Astrocyte of the cerebellum (primary cell): ENCODE measurements at regions not wholly inside any gene's neighbourhood (a gene's known extent, or its start where the extent isn't known, plus 50 kb on each side); places are given as distances from the start of the nearest gene placed in this dataset.
A peak's percentile ranks its signal among the peaks of the same experiment; 100 is the strongest.

Experiments used
- DNase-seq: peaks from one replicate; pipeline ENCODE4 v3.0.0-alpha.2; 2011; ENCODE audit warnings: low read depth
- H3K4me3 ChIP-seq: 2 replicates; pipeline ENCODE4 v1.5.1; 2011; ENCODE audit warnings: mild to moderate bottlenecking, low read depth, low read length, moderate library complexity
- CTCF ChIP-seq: IDR thresholded peaks from 2 replicates; pipeline ENCODE4 v1.5.1; 2012; ENCODE audit warnings: low read length, low read depth, moderate library complexity, mild to moderate bottlenecking; ENCODE audit errors: missing control alignments
- in situ Hi-C: cut with HindIII; loops from 2 replicates; pipeline ENCODE4 v1.10.0; 2017; ENCODE audit warnings: low sequenced_read_pairs

- TF ChIP-seq CTCF, result no peak
- in situ Hi-C loops, result no loop called here
- DNase-seq, result no peak
- H3K4me3 ChIP-seq, result no peak overlapping the region
Measured at GRCh38 chr16:48745541-48745940, 135.6 kb upstream of the N4BP1 start.

DNA sequence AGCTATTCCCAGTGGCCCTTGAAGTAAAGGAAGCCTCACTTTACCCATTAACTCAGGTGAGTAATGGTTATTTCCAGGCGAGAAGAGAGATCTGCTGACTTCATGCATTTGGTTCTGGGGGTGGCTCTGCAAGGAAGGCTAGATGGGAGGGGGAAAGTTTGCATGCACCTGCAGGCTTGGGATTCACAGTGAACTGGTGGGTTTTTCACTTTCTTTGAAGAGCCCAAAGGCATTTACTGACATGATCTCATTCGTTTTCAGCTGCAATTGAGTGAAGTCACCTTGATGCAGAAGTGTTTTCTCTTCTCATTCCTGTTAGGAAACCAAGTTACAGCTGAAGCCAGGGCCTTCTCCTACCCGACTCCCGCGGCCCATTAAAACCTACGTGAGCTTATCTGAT is 131.0 kb upstream of the N4BP1 start:
- no peak for DNase-seq
- in situ Hi-C loops, result no loop called here
- TF ChIP-seq CTCF, result no peak
- H3K4me3 ChIP-seq, result no peak overlapping the region

GRCh38 chr16:48734220-48734619 is 124.2 kb upstream of the N4BP1 start:
- TF ChIP-seq CTCF, result no peak
- DNase-seq, result no peak
- H3K4me3 ChIP-seq, result no peak overlapping the region
- in situ Hi-C loops, result no loop called here

DNA sequence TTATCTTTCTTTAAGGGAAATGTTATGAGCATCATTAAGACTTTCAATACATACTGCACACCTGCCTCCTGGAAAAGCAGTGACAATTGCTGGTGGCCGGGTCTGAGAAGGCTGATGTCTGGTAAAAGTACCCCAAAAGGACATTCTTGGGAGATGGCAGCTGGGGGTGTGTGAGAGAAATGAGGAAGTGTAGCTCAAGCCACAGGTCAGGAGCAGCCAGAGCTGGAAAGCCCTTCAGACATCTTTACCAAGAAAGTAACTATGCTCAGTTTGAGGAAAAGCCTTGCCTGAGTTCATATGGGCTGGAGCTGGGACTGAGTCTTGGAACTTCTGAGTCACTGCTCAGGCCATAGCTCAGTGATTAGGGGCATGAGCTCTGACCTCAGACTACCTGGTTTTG is 94.7 kb upstream of the N4BP1 start:
- TF ChIP-seq CTCF, result no peak
- no peak overlapping the region for H3K4me3 ChIP-seq
- DNase-seq, result no peak
- in situ Hi-C loops, result no loop called here

DNA sequence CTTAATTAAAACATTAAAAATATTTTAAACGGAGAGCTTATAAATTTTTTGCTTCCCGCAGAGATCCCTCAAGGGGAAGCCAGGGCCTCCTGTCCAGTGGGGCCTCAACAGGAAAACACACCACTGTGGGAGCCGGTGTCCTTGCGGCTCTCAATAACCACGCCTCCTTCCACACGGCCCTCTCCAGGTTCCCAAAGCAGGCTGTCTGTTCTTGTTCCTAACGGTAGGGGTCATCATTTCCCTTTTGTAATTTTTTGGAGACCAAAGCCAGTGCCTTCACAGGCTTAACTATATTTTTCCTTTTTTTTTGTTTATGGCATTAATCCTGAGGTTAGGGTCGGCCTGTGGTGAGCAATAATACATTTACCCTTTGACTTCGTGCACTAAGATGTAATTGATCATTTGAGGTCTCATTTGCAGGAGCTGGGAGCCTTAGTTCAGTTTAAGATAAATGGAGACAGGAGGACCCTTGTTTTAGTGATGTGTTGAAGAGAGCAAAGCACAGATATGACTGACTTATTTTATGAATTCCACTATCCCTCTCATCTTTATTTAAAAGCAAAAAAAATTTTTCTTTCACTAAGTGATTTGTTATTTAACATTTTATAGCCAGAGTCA is 77.5 kb upstream of the N4BP1 start:
- TF ChIP-seq CTCF, result peak; percentile 88
- in situ Hi-C loops, result no loop called here
- H3K4me3 ChIP-seq, result no peak overlapping the region
- peak; percentile 39 for DNase-seq

DNA sequence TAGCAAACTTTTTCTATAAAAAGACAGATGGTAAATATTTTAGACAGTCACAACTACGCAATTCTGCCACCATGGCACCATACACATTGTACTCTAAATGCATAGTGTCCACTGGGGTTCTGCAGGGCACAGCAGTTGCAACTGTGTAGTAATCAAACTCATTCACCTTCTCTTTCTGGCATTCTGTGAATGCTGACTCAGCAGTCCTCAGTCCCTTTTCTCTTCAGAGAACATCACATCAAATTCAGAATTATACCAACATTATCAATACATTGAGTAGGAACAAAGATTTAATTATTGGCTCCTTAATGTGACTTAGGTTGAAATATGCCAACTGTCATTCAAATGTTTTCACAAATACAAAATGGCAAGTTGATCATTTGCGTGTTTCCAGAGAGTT is 74.2 kb upstream of the N4BP1 start:
- no peak for DNase-seq
- TF ChIP-seq CTCF, result no peak
- H3K4me3 ChIP-seq, result no peak overlapping the region
- in situ Hi-C loops, result no loop called here

GRCh38 chr16:48682971-48683370 is 73.0 kb upstream of the N4BP1 start:
- no peak overlapping the region for H3K4me3 ChIP-seq
- no peak for DNase-seq
- in situ Hi-C loops, result no loop called here
- no peak for TF ChIP-seq CTCF
